ENCODE measurements at regions not wholly inside any gene's neighbourhood (a gene's known extent, or its start where the extent isn't known, plus 50 kb on each side); places are given as distances from the start of the nearest gene placed in this dataset.
A peak's percentile ranks its signal among the peaks of the same experiment; 100 is the strongest.

- no peak overlapping the region for H3K4me3 ChIP-seq (ENCODE audit: low read length)
- intact Hi-C loops (cut with micrococcal nuclease): no loop called here
- H3F3A ChIP-seq (ENCODE audit: low read length, unreplicated experiment): no peaks in the 10 kb centered on the region
- no peaks in the 10 kb centered on the region for H3K27me3 ChIP-seq (ENCODE audit: low read length)
- H3K36me3 ChIP-seq (ENCODE audit: low read depth, low read length): no peaks in the 10 kb centered on the region
- no peaks in the 10 kb centered on the region for H4K20me1 ChIP-seq (ENCODE audit: low read length)
- H3K27ac ChIP-seq (ENCODE audit: low read length): no peak overlapping the region
- ATAC-seq (no peak), DNase-seq (peak; percentile 10)
- H2AFZ ChIP-seq (ENCODE audit: low read length): 0 out of 2 replicates have a peak overlapping the region, but pooled peaks have one; percentile 22
- no peaks in the 10 kb centered on the region for H3K9me2 ChIP-seq (replicated peaks; ENCODE audit: low read length)
- no peaks in the 10 kb centered on the region for H3K79me2 ChIP-seq (ENCODE audit: low read length)
- no peaks in the 10 kb centered on the region for H3K4me1 ChIP-seq (ENCODE audit: insufficient read depth, low read length)
- ChIA-PET POLR2A (ENCODE audit: unreplicated experiment) (no interaction called here), CTCF (no interaction called here)
- BruUV-seq (replicated peaks): no TSS peak
- TF ChIP-seq EZH2 (IDR thresholded peaks at IDR 0.05; ENCODE audit: low read length, unreplicated experiment): no peak
- no peak for TF ChIP-seq EZH2phosphoT487 (IDR thresholded peaks at IDR 0.05; ENCODE audit: borderline replicate concordance, low read length)
- peak; percentile 44; the same call in 1 of the 2 replicates for TF ChIP-seq CTCF (conservative IDR thresholded peaks at IDR 0.05; ENCODE audit: low read depth, low read length)
- H3K9me3 ChIP-seq (ENCODE audit: low read length): no peaks in the 10 kb centered on the region
- H3K4me2 ChIP-seq (ENCODE audit: low read length): no peak overlapping the region
- H3K9ac ChIP-seq (ENCODE audit: low read length): no peak overlapping the region
Observed at GRCh38 chr4:32268863-32269262, 1548.7 kb downstream of the PCDH7 start.

GRCh38 chr4:32290102-32290501, 1569.9 kb downstream of the PCDH7 start:
- no peak for TF ChIP-seq CTCF (conservative IDR thresholded peaks at IDR 0.05; ENCODE audit: low read depth, low read length)
- TF ChIP-seq EZH2phosphoT487 (IDR thresholded peaks at IDR 0.05; ENCODE audit: borderline replicate concordance, low read length): no peak
- TF ChIP-seq EZH2 (IDR thresholded peaks at IDR 0.05; ENCODE audit: low read length, unreplicated experiment): no peak
- Histone ChIP-seq H3K9ac (ENCODE audit: low read length) (no peak overlapping the region), H3K79me2 (ENCODE audit: low read length) (no peaks in the 10 kb centered on the region), H3K27me3 (ENCODE audit: low read length) (no peaks in the 10 kb centered on the region), H2AFZ (ENCODE audit: low read length) (no peak overlapping the region), H3K9me2 (replicated peaks; ENCODE audit: low read length) (no peaks in the 10 kb centered on the region), H4K20me1 (ENCODE audit: low read length) (no peaks in the 10 kb centered on the region), H3K9me3 (ENCODE audit: low read length) (no peaks in the 10 kb centered on the region), H3K4me3 (ENCODE audit: low read length) (no peak overlapping the region), H3F3A (ENCODE audit: low read length, unreplicated experiment) (no peaks in the 10 kb centered on the region), H3K4me2 (ENCODE audit: low read length) (no peak overlapping the region), H3K36me3 (ENCODE audit: low read depth, low read length) (no peaks in the 10 kb centered on the region), H3K4me1 (ENCODE audit: insufficient read depth, low read length) (no peaks in the 10 kb centered on the region), H3K27ac (ENCODE audit: low read length) (no peak overlapping the region)
- BruUV-seq (replicated peaks): no TSS peak
- CTCF ChIA-PET: no interaction called here
- no peak for DNase-seq
- intact Hi-C loops (cut with micrococcal nuclease): no loop called here
- ATAC-seq: no peak
- POLR2A ChIA-PET (ENCODE audit: unreplicated experiment): no interaction called here

GRCh38 chr4:32318926-32319325, 1598.8 kb downstream of the PCDH7 start:
- no peaks in the 10 kb centered on the region for H3K9me2 ChIP-seq (replicated peaks; ENCODE audit: low read length)
- H3K4me3 ChIP-seq (ENCODE audit: low read length): no peak overlapping the region
- H3K27me3 ChIP-seq (ENCODE audit: low read length): no peaks in the 10 kb centered on the region
- H3K79me2 ChIP-seq (ENCODE audit: low read length): no peaks in the 10 kb centered on the region
- no peaks in the 10 kb centered on the region for H3K4me1 ChIP-seq (ENCODE audit: insufficient read depth, low read length)
- no peak overlapping the region for H3K4me2 ChIP-seq (ENCODE audit: low read length)
- no peaks in the 10 kb centered on the region for H3K36me3 ChIP-seq (ENCODE audit: low read depth, low read length)
- H3K9me3 ChIP-seq (ENCODE audit: low read length): no peaks in the 10 kb centered on the region
- no peak overlapping the region for H3K9ac ChIP-seq (ENCODE audit: low read length)
- H2AFZ ChIP-seq (ENCODE audit: low read length): no peak overlapping the region
- POLR2A ChIA-PET (ENCODE audit: unreplicated experiment): no interaction called here
- H3K27ac ChIP-seq (ENCODE audit: low read length): no peak overlapping the region
- no TSS peak for BruUV-seq (replicated peaks)
- TF ChIP-seq CTCF (conservative IDR thresholded peaks at IDR 0.05; ENCODE audit: low read depth, low read length): no peak
- TF ChIP-seq EZH2 (IDR thresholded peaks at IDR 0.05; ENCODE audit: low read length, unreplicated experiment): no peak
- no peak for TF ChIP-seq EZH2phosphoT487 (IDR thresholded peaks at IDR 0.05; ENCODE audit: borderline replicate concordance, low read length)
- intact Hi-C loops (cut with micrococcal nuclease): no loop called here
- CTCF ChIA-PET: no interaction called here
- H4K20me1 ChIP-seq (ENCODE audit: low read length): no peaks in the 10 kb centered on the region
- ATAC-seq (no peak), DNase-seq (no peak)
- H3F3A ChIP-seq (ENCODE audit: low read length, unreplicated experiment): no peaks in the 10 kb centered on the region
